ENCODE measurements at regions not wholly inside any gene's neighbourhood (a gene's known extent, or its start where the extent isn't known, plus 50 kb on each side); places are given as distances from the start of the nearest gene placed in this dataset.
"Not testable (repeated sequence)": the region's sequence is repeated elsewhere in the genome, so short reads cannot be mapped to it uniquely, and the experiment has no call there.

DNA sequence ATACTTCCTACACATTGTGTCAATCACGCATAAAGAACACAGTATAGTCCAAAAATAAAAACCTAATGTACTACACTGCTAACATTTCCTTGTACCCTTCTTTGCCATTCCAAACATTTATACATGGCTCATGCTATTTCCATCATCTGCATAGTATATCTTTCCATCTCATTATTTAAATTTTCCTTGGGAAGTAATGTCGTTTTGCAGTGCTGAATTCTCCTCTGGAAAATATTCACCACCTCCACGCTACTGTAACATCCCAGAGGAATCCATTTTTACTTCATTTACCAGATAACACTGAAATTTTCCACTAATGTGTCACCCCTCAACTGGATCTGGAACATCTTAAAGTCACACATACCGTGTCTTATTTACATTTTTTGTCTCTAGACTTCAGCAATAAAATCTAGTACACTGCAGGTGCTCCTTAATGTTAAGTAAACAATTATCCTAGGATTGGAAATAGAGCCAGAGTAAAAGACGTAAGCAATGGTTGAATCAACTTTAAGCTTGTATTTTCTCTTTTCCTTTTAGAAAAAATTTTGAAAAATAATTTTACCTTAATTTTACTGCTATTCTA lies 881.0 kb downstream of the AMY1C start:
- Histone ChIP-seq H3K27ac (no peak overlapping the region), H3K4me1 (ENCODE audit: insufficient read depth) (no peaks in the 10 kb centered on the region), H2AFZ (no peak overlapping the region), H3K79me2 (no peaks in the 10 kb centered on the region), H4K20me1 (ENCODE audit: insufficient read depth, poor library complexity, severe bottlenecking) (no peaks in the 10 kb centered on the region), H3K36me3 (replicated peaks; ENCODE audit: insufficient read depth, low read depth) (no peaks in the 10 kb centered on the region), H3K27me3 (no peaks in the 10 kb centered on the region), H3K4me2 (no peak overlapping the region), H3K9me2 (replicated peaks; ENCODE audit: insufficient read depth) (no peaks in the 10 kb centered on the region), H3K4me3 (no peak overlapping the region), H3K9me3 (ENCODE audit: low read depth) (no peaks in the 10 kb centered on the region)
- no peak for DNase-seq (ENCODE audit: low spot score)
- WGBS (ENCODE audit: low lambda C conversion rate, missing lambda C conversion rate) = 62% methylated on average over 5 of the region's 5 CpGs
- TF ChIP-seq EZH2 (IDR thresholded peaks at IDR 0.05; ENCODE audit: borderline replicate concordance) (no peak), EZH2phosphoT487 (IDR thresholded peaks at IDR 0.05; ENCODE audit: low read depth, severe bottlenecking, unreplicated experiment) (no peak)
- TF ChIP-seq, protein P1, sequence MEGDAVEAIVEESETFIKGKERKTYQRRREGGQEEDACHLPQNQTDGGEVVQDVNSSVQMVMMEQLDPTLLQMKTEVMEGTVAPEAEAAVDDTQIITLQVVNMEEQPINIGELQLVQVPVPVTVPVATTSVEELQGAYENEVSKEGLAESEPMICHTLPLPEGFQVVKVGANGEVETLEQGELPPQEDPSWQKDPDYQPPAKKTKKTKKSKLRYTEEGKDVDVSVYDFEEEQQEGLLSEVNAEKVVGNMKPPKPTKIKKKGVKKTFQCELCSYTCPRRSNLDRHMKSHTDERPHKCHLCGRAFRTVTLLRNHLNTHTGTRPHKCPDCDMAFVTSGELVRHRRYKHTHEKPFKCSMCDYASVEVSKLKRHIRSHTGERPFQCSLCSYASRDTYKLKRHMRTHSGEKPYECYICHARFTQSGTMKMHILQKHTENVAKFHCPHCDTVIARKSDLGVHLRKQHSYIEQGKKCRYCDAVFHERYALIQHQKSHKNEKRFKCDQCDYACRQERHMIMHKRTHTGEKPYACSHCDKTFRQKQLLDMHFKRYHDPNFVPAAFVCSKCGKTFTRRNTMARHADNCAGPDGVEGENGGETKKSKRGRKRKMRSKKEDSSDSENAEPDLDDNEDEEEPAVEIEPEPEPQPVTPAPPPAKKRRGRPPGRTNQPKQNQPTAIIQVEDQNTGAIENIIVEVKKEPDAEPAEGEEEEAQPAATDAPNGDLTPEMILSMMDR (IDR thresholded peaks at IDR 0.05; ENCODE audit: poor library complexity) = no peak

DNA sequence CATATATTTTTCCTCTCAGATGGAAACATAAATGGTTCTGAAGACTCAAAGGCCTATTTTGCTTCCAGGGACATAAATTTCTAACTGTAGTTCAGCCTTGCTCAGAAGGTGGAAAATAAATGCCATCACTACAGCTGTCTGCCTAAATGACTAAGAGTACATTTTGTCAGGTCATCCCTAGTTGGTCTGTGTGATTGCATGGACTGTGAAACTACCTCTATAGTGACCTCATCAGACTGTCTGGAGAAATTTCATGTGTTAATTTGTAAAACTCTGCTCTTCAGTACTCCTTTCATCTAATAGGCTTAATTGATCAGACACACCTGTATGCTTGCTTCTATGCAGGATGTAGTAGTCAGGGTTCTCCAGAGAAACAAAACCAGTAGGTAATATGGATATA lies 886.9 kb downstream of the AMY1C start:
- Histone ChIP-seq H3K4me1 (ENCODE audit: insufficient read depth) (no peaks in the 10 kb centered on the region), H3K4me2 (no peak overlapping the region), H4K20me1 (ENCODE audit: insufficient read depth, poor library complexity, severe bottlenecking) (no peaks in the 10 kb centered on the region), H3K27me3 (no peaks in the 10 kb centered on the region), H3K79me2 (no peaks in the 10 kb centered on the region), H3K4me3 (no peak overlapping the region), H3K27ac (no peak overlapping the region), H2AFZ (no peak overlapping the region), H3K9me2 (replicated peaks; ENCODE audit: insufficient read depth) (no peaks in the 10 kb centered on the region), H3K36me3 (replicated peaks; ENCODE audit: insufficient read depth, low read depth) (no peaks in the 10 kb centered on the region), H3K9me3 (ENCODE audit: low read depth) (no peaks in the 10 kb centered on the region)
- no peak for DNase-seq (ENCODE audit: low spot score)
- TF ChIP-seq, protein P1 (IDR thresholded peaks at IDR 0.05; ENCODE audit: poor library complexity) = no peak
- TF ChIP-seq EZH2phosphoT487 (IDR thresholded peaks at IDR 0.05; ENCODE audit: low read depth, severe bottlenecking, unreplicated experiment) (no peak), EZH2 (IDR thresholded peaks at IDR 0.05; ENCODE audit: borderline replicate concordance) (no peak)

DNA sequence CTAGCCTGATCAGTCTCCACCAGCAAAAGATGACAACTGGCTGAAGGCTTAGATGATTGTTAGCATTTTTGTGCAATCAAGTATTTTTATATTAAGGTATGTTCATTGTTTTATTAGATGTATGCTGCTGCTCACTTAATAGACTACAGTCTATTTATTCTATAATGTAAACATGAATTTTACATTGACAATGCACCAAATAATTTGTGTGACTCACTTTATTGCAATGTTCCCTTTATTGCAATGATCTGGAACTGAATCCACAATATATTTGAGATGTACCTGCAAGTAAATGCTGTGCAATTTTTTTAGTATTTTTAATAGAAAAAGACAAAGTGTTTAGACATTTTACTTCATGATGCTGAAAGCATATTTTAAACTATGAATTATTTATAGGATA lies 896.5 kb downstream of the AMY1C start:
- Histone ChIP-seq H3K4me3 (no peak overlapping the region), H4K20me1 (ENCODE audit: insufficient read depth, poor library complexity, severe bottlenecking) (no peaks in the 10 kb centered on the region), H2AFZ (no peak overlapping the region), H3K79me2 (no peaks in the 10 kb centered on the region), H3K9me2 (replicated peaks; ENCODE audit: insufficient read depth) (no peaks in the 10 kb centered on the region), H3K9me3 (ENCODE audit: low read depth) (no peaks in the 10 kb centered on the region), H3K4me2 (no peak overlapping the region), H3K27ac (no peak overlapping the region), H3K36me3 (replicated peaks; ENCODE audit: insufficient read depth, low read depth) (no peaks in the 10 kb centered on the region), H3K27me3 (no peaks in the 10 kb centered on the region), H3K4me1 (ENCODE audit: insufficient read depth) (no peaks in the 10 kb centered on the region)
- TF ChIP-seq EZH2phosphoT487 (IDR thresholded peaks at IDR 0.05; ENCODE audit: low read depth, severe bottlenecking, unreplicated experiment) (no peak), EZH2 (IDR thresholded peaks at IDR 0.05; ENCODE audit: borderline replicate concordance) (no peak)
- TF ChIP-seq, protein P1 (IDR thresholded peaks at IDR 0.05; ENCODE audit: poor library complexity) = no peak
- DNase-seq (ENCODE audit: low spot score) = no peak

DNA sequence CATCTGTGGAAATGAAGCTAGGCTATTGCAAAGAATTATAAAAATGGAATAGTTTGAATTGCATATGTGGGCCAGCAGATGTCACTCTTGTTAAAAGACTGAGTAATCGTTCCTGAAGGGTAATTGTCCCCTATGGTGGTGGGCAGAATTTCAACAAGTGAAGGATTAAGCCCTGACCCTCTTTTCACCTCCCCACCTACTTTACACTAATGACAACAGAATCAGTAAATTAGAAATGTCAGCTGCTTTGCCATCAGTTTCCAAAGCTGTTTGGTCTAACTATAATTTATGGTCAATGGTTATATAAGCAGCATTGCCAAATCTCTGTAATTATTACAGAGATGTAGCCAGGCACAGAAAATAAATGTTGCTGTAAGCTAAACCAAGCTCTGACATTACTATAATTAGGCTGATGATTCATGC lies 898.6 kb downstream of the AMY1C start:
- H3K27ac ChIP-seq = no peak overlapping the region
- H3K36me3 ChIP-seq (replicated peaks; ENCODE audit: insufficient read depth, low read depth) = no peaks in the 10 kb centered on the region
- no peaks in the 10 kb centered on the region for H4K20me1 ChIP-seq (ENCODE audit: insufficient read depth, poor library complexity, severe bottlenecking)
- 0% methylated on average over 1 of the region's 1 CpG for WGBS (ENCODE audit: low lambda C conversion rate, missing lambda C conversion rate)
- TF ChIP-seq EZH2 (IDR thresholded peaks at IDR 0.05; ENCODE audit: borderline replicate concordance) (no peak), EZH2phosphoT487 (IDR thresholded peaks at IDR 0.05; ENCODE audit: low read depth, severe bottlenecking, unreplicated experiment) (no peak)
- TF ChIP-seq, protein P1 (IDR thresholded peaks at IDR 0.05; ENCODE audit: poor library complexity) = peak; percentile 58
- no peaks in the 10 kb centered on the region for H3K9me2 ChIP-seq (replicated peaks; ENCODE audit: insufficient read depth)
- H2AFZ ChIP-seq = no peak overlapping the region
- H3K9me3 ChIP-seq (ENCODE audit: low read depth) = no peaks in the 10 kb centered on the region
- no peak overlapping the region for H3K4me3 ChIP-seq
- H3K4me1 ChIP-seq (ENCODE audit: insufficient read depth) = no peaks in the 10 kb centered on the region
- peak; percentile 31 for DNase-seq (ENCODE audit: low spot score)
- H3K27me3 ChIP-seq = no peaks in the 10 kb centered on the region
- H3K79me2 ChIP-seq = no peaks in the 10 kb centered on the region
- H3K4me2 ChIP-seq = no peak overlapping the region

DNA sequence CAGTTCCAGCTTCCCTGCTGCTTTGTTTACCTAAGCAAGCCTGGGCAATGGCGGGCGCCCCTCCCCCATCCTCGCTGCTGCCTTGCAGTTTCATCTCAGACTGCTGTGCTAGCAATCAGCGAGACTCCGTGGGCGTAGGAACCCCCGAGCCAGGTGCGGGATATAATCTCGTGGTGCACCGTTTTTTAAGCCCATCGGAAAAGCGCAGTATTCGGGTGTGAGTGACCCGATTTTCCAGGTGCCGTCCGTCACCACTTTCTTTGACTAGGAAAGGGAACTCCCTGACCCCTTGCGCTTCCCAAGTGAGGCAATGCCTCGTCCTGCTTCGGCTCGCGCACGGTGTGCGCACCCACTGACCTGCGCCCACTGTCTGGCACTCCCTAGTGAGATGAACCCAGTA lies 914.7 kb downstream of the AMY1C start:
- H3K4me3 ChIP-seq; H3K36me3 ChIP-seq (replicated peaks; ENCODE audit: insufficient read depth, low read depth); H3K4me2 ChIP-seq; H3K27ac ChIP-seq; DNase-seq (ENCODE audit: low spot score); H3K79me2 ChIP-seq; H3K27me3 ChIP-seq; H3K9me3 ChIP-seq (ENCODE audit: low read depth); H3K4me1 ChIP-seq (ENCODE audit: insufficient read depth); H2AFZ ChIP-seq; H3K9me2 ChIP-seq (replicated peaks; ENCODE audit: insufficient read depth); H4K20me1 ChIP-seq (ENCODE audit: insufficient read depth, poor library complexity, severe bottlenecking): not testable (repeated sequence)
- 89% methylated on average over 22 of the region's 24 CpGs for WGBS (ENCODE audit: low lambda C conversion rate, missing lambda C conversion rate)
